ENCODE measurements at regions not wholly inside any gene's neighbourhood (a gene's known extent, or its start where the extent isn't known, plus 50 kb on each side); places are given as distances from the start of the nearest gene placed in this dataset.

DNA sequence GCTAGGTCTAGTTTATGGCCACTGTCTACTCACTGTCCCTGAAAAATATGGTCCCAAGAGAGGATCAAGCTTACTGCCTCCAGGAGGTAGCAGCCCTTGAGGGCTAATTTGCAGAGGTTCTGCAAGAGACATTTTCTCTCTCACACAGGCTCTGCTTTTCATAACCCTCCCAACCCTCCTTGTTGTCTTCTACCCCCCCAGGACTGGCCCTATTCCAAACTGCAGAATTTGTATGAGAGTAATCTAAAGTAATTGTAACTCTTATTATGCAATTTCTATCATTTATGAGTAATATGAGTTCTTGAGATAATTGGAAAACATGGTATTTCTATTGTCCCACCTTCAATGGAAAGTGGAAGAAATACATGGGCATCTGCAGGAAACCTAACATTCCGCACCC is 70.4 kb upstream of the CD55 start:
- Histone ChIP-seq H3K27me3 (ENCODE audit: insufficient read depth, low read depth) (no peaks in the 10 kb centered on the region), H3K36me3 (ENCODE audit: low read depth) (no peaks in the 10 kb centered on the region), H3K9me3 (ENCODE audit: insufficient read depth, low read depth) (no peaks in the 10 kb centered on the region), H3K4me3 (no peak overlapping the region), H3K4me1 (replicated peaks; ENCODE audit: insufficient read depth) (no peaks in the 10 kb centered on the region), H4K20me1 (ENCODE audit: insufficient read depth) (no peaks in the 10 kb centered on the region), H2AFZ (no peak overlapping the region), H3K9me2 (ENCODE audit: insufficient read depth) (no peaks in the 10 kb centered on the region), H3K4me2 (no peak overlapping the region), H3K27ac (no peak overlapping the region), H3K79me2 (ENCODE audit: low read depth) (no peaks in the 10 kb centered on the region), H3F3A (ENCODE audit: insufficient read depth, low read depth) (no peaks in the 10 kb centered on the region)
- no peak for TF ChIP-seq EZH2 (IDR thresholded peaks at IDR 0.05; ENCODE audit: low read depth)
- no peak for TF ChIP-seq CTCF (conservative IDR thresholded peaks at IDR 0.05)
- intact Hi-C loops (cut with micrococcal nuclease; ENCODE audit: unreplicated experiment) = no loop called here
- ChIA-PET CTCF (no interaction called here), POLR2A (ENCODE audit: unreplicated experiment) (no interaction called here)
- no peak for DNase-seq
- BruUV-seq (replicated peaks) = no TSS peak

- Histone ChIP-seq H4K20me1 (ENCODE audit: insufficient read depth) (no peaks in the 10 kb centered on the region), H3K27ac (no peak overlapping the region), H3K9me3 (ENCODE audit: insufficient read depth, low read depth) (no peaks in the 10 kb centered on the region), H3K79me2 (ENCODE audit: low read depth) (no peaks in the 10 kb centered on the region), H3K4me3 (no peak overlapping the region), H3K27me3 (ENCODE audit: insufficient read depth, low read depth) (no peaks in the 10 kb centered on the region), H3K4me1 (replicated peaks; ENCODE audit: insufficient read depth) (no peaks in the 10 kb centered on the region), H3K9me2 (ENCODE audit: insufficient read depth) (no peaks in the 10 kb centered on the region), H3K4me2 (no peak overlapping the region), H3F3A (ENCODE audit: insufficient read depth, low read depth) (no peaks in the 10 kb centered on the region), H3K36me3 (ENCODE audit: low read depth) (no peaks in the 10 kb centered on the region), H2AFZ (no peak overlapping the region)
- TF ChIP-seq CTCF (conservative IDR thresholded peaks at IDR 0.05) (no peak), EZH2 (IDR thresholded peaks at IDR 0.05; ENCODE audit: low read depth) (no peak)
- ChIA-PET POLR2A (ENCODE audit: unreplicated experiment) (no interaction called here), CTCF (no interaction called here)
- no TSS peak for BruUV-seq (replicated peaks)
- intact Hi-C loops (cut with micrococcal nuclease; ENCODE audit: unreplicated experiment) = no loop called here
- no peak for DNase-seq
These were observed 64.6 kb upstream of the CD55 start for GRCh38 chr1:207256869-207257268.

DNA sequence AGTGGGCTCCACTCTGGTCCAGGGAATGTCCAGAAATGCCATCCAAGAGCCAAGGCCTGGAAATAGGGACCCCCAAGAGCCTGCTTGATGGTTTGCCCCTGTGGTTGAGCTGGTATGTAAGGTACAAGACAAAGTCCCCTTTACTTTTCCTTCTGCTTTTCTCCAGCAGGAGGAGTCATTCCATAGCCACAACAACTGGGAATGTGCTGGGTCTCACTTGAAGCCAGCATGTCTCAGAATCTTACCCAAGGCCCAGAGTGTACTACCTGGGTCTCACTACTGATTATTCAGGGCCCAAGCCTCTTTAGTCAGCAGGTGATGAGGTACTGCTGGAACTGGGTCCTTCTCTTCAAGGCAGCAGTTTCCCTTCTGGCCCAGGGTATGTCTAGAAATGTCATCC is 62.1 kb upstream of the CD55 start:
- CTCF ChIA-PET = no interaction called here
- no peak overlapping the region for H3K27ac ChIP-seq
- no peaks in the 10 kb centered on the region for H3K4me1 ChIP-seq (replicated peaks; ENCODE audit: insufficient read depth)
- H3K36me3 ChIP-seq (ENCODE audit: low read depth) = no peaks in the 10 kb centered on the region
- POLR2A ChIA-PET (ENCODE audit: unreplicated experiment) = no interaction called here
- no peaks in the 10 kb centered on the region for H3K27me3 ChIP-seq (ENCODE audit: insufficient read depth, low read depth)
- H3K9me3 ChIP-seq (ENCODE audit: insufficient read depth, low read depth) = no peaks in the 10 kb centered on the region
- no peaks in the 10 kb centered on the region for H3F3A ChIP-seq (ENCODE audit: insufficient read depth, low read depth)
- BruUV-seq (replicated peaks) = no TSS peak
- TF ChIP-seq CTCF (conservative IDR thresholded peaks at IDR 0.05) (peak; percentile 53; the same call in 1 of the 2 replicates), EZH2 (IDR thresholded peaks at IDR 0.05; ENCODE audit: low read depth) (no peak)
- no peaks in the 10 kb centered on the region for H3K79me2 ChIP-seq (ENCODE audit: low read depth)
- no peaks in the 10 kb centered on the region for H4K20me1 ChIP-seq (ENCODE audit: insufficient read depth)
- H3K9me2 ChIP-seq (ENCODE audit: insufficient read depth) = no peaks in the 10 kb centered on the region; the same call in 1 of the 2 replicates
- DNase-seq = no peak
- no peak overlapping the region for H2AFZ ChIP-seq
- intact Hi-C loops (cut with micrococcal nuclease; ENCODE audit: unreplicated experiment) = no loop called here
- H3K4me3 ChIP-seq = no peak overlapping the region
- H3K4me2 ChIP-seq = no peak overlapping the region

Data from PC-9 (cell line).